Activated naive CD4-positive, alpha-beta T cell treated with anti-CD3 and anti-CD28 coated beads for 36 hours (primary cell): ENCODE measurements at regions not wholly inside any gene's neighbourhood (a gene's known extent, or its start where the extent isn't known, plus 50 kb on each side); places are given as distances from the start of the nearest gene placed in this dataset.

Experiments
- CTCF ChIA-PET: fragments of 350-600 bp; sonication (Branson Sonifier 250); formaldehyde crosslinking; loops from one replicate; lab custom pipeline; 2021; ENCODE audit warnings: antibody characterized with exemption; lab: Charles Lee
- DNase-seq: peaks from one replicate; pipeline ENCODE4 v3.0.0-alpha.2; 2020
- H3K27ac Mint-ChIP-seq: one replicate; pipeline ENCODE4 v1.8.0; 2021; ENCODE audit warnings: mild to moderate bottlenecking, mixed read lengths
- H3K27me3 Mint-ChIP-seq: one replicate; pipeline ENCODE4 v1.8.0; 2021; ENCODE audit warnings: low read depth, mixed read lengths
- H3K36me3 Mint-ChIP-seq: one replicate; pipeline ENCODE4 v1.8.0; 2021; ENCODE audit warnings: low read depth, mixed read lengths
- H3K4me1 Mint-ChIP-seq: one replicate; pipeline ENCODE4 v1.8.0; 2021; ENCODE audit warnings: low read depth, mixed read lengths
- H3K4me3 Mint-ChIP-seq: one replicate; pipeline ENCODE4 v1.8.0; 2021; ENCODE audit warnings: mild to moderate bottlenecking, moderate library complexity, mixed read lengths
- H3K9me3 Mint-ChIP-seq: one replicate; pipeline ENCODE4 v1.8.0; 2021; ENCODE audit warnings: mixed read lengths
- intact Hi-C: fragments of 100-400 bp; cut with micrococcal nuclease; formaldehyde crosslinking; loops from one replicate; pipeline ENCODE4 v1.15.1; 2023

DNA sequence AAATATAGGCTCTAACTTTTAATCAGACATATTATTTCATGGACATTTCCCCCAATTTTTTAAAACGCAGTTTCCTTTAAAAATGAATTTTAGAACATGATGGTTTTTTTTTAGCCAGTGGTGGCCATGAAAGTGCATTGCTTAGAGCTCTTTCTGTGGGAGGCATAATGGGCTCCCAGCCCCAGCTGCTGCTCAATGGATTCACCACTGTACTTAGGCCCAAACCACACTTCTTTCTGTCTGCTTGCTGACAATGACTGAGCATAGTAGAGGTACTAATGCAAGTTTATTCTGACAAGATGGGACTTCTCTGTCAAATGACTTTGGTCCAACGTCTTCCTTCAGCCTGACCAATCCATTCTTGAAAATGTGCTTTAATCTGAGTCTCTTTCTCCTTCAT, 400.2 kb upstream of the GRIA3 start:
- Mint-ChIP-seq H3K9me3 (peaks cover 2% of the 10 kb centered on the region), H3K4me1 (no peaks in the 10 kb centered on the region), H3K27me3 (no peaks in the 10 kb centered on the region), H3K27ac (no peak overlapping the region), H3K36me3 (no peaks in the 10 kb centered on the region), H3K4me3 (no peak overlapping the region)
- DNase-seq: no peak
- intact Hi-C loops: no loop called here
- CTCF ChIA-PET: no interaction called here

DNA sequence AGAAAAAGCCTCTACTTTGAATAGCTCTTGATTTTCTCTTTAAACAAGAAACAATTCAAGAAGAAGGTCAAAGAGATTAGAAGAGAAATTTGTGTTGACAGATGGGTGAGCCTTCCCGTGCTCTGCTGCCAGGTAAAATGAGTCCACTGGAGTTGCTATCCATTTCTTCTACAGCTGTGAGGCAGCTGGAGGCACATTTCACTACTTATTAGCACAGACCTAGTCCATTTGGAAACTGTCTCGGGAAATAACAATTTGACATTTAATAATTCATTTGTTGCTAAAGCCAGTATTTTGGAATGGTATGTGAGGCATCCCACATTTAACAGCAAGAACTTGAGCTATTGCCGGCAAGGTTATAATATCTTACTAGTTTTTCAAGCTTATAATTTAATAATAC, 396.8 kb upstream of the GRIA3 start:
- intact Hi-C loops: no loop called here
- Mint-ChIP-seq H3K27ac (no peak overlapping the region), H3K36me3 (no peaks in the 10 kb centered on the region), H3K9me3 (peaks cover 2% of the 10 kb centered on the region), H3K4me3 (no peak overlapping the region), H3K27me3 (no peaks in the 10 kb centered on the region), H3K4me1 (no peaks in the 10 kb centered on the region)
- DNase-seq: no peak
- CTCF ChIA-PET: no interaction called here

DNA sequence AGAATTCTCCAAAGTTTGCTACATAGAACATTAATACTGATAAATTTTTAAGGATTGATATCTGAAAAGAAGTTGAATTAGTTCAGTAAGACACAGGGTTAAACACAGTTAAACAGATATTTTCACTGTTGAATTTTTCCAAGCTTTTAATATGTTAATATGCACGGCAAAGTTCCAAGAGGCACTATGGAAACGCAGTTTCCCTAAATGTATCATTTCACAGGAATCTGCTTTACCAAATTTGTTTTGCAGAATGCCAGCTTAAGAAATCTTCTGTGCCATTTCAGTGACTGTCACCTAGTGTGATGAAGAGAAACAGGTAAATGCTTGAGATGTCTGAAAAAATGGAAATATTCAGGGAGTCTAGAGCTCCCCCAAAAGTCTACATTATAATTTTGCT, 395.9 kb upstream of the GRIA3 start:
- no peaks in the 10 kb centered on the region for H3K4me1 Mint-ChIP-seq
- CTCF ChIA-PET: no interaction called here
- H3K27me3 Mint-ChIP-seq: no peaks in the 10 kb centered on the region
- H3K4me3 Mint-ChIP-seq: no peak overlapping the region
- H3K9me3 Mint-ChIP-seq: peaks cover 2% of the 10 kb centered on the region
- no peak for DNase-seq
- no peaks in the 10 kb centered on the region for H3K36me3 Mint-ChIP-seq
- intact Hi-C loops: no loop called here
- no peak overlapping the region for H3K27ac Mint-ChIP-seq

DNA sequence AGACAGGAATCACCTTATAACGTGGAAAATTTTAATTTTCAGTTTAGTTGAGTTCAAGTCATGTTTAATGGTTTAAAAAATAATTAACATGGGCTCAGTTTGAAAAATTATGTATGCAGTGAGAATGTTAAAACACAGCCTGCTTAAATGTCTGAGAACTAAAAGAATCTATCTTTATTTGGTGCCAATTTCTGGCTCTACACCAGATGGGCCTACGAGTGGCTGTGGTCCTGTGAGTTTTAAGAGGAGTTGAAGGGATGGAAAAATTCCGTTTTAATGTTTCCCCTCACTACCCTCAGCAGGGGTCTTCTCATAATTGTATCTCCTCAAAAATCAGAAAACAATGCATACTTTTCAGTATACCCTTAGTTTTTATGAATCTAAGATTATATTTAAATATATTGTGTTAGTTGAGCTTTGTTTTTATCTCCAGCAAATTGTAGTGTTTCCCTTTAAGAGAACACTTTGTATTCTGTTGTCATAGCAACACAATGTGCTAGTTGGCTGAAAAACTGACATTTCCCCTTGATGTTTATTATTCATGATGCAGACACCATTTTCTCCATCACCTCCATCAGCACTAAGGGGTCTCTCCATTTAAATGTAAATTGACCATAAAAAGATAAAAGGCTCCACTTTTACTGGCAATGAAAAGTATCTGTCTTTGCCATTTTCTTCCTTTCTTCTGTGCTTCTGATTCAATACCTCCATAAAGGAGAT, 393.5 kb upstream of the GRIA3 start:
- CTCF ChIA-PET: no interaction called here
- intact Hi-C loops: no loop called here
- Mint-ChIP-seq H3K4me1 (no peaks in the 10 kb centered on the region), H3K4me3 (no peak overlapping the region), H3K36me3 (no peaks in the 10 kb centered on the region), H3K9me3 (peaks cover 2% of the 10 kb centered on the region), H3K27me3 (no peaks in the 10 kb centered on the region), H3K27ac (no peak overlapping the region)
- DNase-seq: no peak

DNA sequence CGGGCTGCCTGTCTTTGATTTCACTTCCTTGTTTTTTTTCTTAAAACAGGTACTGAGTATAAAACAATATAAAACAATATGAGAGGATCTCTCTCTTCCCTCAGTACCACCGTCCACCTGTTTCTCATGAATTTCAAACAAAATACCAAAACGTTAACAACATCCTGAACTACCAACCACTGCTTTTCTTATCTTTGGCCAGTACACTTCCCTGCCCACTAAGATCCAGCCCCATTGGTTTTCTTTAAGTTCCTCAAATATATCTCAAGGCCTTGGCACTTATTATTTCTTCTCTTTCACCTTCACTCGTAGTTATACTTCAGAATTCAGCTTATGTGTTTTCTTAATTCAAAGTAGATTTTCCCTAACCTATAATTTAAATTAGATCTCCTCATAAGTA, 370.2 kb upstream of the GRIA3 start:
- no peaks in the 10 kb centered on the region for H3K36me3 Mint-ChIP-seq
- no peak overlapping the region for H3K27ac Mint-ChIP-seq
- no peak overlapping the region for H3K4me3 Mint-ChIP-seq
- H3K9me3 Mint-ChIP-seq: no peaks in the 10 kb centered on the region
- intact Hi-C loops: no loop called here
- no peak for DNase-seq
- no peaks in the 10 kb centered on the region for H3K27me3 Mint-ChIP-seq
- CTCF ChIA-PET: no interaction called here
- no peaks in the 10 kb centered on the region for H3K4me1 Mint-ChIP-seq

DNA sequence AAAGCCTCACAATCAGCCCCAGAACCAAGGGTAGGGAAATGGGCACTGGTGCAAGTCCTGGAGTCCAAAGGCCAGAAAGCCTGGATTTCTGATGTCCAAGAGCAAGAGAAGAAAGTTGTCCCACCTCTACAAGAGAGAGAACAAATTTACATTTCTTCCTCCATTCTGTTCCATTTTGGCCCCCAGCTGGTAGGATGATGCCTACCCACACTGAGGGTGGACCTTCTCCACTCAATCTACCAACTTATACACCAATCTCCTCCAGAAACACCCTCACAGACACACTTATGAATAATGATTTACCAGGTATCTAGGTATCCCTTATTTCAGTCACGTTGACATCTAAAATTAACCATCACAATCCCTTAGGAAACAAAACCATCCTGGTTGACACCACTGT, 367.8 kb upstream of the GRIA3 start:
- Mint-ChIP-seq H3K27ac (no peak overlapping the region), H3K36me3 (no peaks in the 10 kb centered on the region), H3K27me3 (no peaks in the 10 kb centered on the region), H3K4me3 (no peak overlapping the region), H3K9me3 (peaks cover 2% of the 10 kb centered on the region), H3K4me1 (no peaks in the 10 kb centered on the region)
- intact Hi-C loops: no loop called here
- no peak for DNase-seq
- CTCF ChIA-PET: no interaction called here

DNA sequence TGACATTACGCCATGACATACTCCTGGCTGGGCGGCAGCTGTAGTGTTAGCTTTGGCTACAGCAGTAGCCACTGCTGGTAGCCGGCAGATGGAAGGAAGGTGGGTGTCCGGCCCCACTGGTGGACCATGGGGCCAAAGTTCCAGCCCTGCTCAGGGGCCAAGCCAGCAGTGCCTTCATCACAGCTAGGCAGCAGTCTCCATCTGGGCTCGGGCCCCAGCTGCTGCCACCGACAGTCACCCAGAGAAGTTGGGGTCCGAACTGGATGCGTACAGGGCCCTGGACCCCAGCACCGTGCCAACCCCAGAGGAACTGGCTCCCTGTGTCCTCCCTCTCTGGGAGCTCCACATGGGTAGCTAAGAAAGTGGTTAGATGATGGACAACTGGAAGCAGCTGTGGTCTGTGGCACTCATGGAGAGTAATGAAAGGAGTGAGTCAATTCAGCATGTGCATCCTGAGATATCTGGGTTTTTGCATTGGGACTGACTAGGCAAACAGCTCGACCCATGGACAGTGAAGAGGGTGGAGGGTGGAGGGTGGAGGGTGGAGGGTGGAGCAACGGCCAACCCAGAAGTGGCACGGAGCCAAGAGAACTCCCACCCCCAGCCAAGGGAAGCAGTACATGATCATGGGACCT, 366.6 kb upstream of the GRIA3 start:
- H3K27ac Mint-ChIP-seq: no peak overlapping the region
- CTCF ChIA-PET: no interaction called here
- peaks cover 2% of the 10 kb centered on the region for H3K9me3 Mint-ChIP-seq
- no peaks in the 10 kb centered on the region for H3K27me3 Mint-ChIP-seq
- intact Hi-C loops: no loop called here
- no peak for DNase-seq
- no peaks in the 10 kb centered on the region for H3K36me3 Mint-ChIP-seq
- H3K4me3 Mint-ChIP-seq: no peak overlapping the region
- no peaks in the 10 kb centered on the region for H3K4me1 Mint-ChIP-seq

DNA sequence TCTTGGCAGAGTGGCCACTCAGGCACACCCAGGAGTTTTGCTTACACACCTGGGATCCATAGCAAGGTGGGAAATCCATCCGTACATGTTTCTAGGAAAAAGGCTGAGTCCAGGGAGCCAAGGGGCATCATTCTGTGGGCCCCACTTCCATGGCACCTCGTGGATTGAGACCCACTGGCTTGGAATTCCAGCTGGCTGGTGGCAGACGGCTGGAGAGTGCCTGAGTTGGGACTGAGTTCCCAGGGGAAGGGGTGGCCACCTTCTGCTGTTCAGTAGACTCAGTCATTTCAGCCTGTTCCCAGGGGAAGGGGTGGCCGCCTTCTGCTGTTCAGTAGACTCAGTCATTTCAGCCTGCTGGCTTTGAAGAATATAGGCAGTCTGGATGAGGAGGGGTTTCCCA, 366.0 kb upstream of the GRIA3 start:
- no peaks in the 10 kb centered on the region for H3K36me3 Mint-ChIP-seq
- intact Hi-C loops: no loop called here
- no peak overlapping the region for H3K4me3 Mint-ChIP-seq
- no peaks in the 10 kb centered on the region for H3K27me3 Mint-ChIP-seq
- peaks cover 2% of the 10 kb centered on the region for H3K9me3 Mint-ChIP-seq
- no peak overlapping the region for H3K27ac Mint-ChIP-seq
- DNase-seq: no peak
- no peaks in the 10 kb centered on the region for H3K4me1 Mint-ChIP-seq
- CTCF ChIA-PET: no interaction called here

DNA sequence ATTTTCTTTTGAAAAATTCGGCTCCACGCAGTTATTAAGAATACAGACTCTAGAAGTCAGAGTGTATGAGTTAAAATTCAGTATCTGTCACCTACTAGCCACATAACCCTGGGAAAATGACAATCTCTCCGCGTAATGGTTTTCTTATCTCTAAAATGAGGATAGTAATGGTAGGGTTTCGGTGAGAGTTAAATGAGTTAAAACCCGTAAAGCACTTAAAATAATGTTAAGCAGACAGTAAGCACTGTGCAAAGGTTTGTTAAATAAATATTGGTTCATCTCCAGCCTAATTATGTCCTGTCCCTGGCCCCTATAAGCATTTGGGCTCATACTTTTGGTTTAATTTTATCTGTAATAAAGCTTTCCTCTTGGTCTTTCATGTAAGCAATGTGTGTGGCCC, 350.8 kb upstream of the GRIA3 start:
- Mint-ChIP-seq H3K27ac (no peak overlapping the region), H3K27me3 (no peaks in the 10 kb centered on the region), H3K4me3 (no peak overlapping the region), H3K9me3 (no peaks in the 10 kb centered on the region), H3K4me1 (no peaks in the 10 kb centered on the region), H3K36me3 (no peaks in the 10 kb centered on the region)
- intact Hi-C loops: no loop called here
- CTCF ChIA-PET: no interaction called here
- DNase-seq: no peak

DNA sequence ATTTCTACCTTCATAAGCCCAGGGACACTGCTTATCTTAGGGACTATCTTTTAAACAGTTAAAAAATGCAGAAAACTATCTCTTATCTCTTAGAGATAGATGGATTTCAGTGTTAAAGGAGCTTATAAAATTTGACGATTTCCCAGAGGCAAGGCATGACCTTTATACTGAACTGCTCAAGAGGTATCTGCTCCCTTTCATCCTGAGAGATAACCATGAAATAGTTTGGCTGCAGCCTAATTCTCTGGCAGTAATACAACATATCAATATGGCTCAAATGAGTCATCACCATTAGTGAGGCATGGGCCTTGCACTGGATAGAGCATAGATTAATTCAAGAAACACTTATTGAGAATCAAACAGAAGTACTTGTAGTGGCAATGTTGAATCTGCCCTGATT, 348.2 kb upstream of the GRIA3 start:
- DNase-seq: no peak
- H3K4me3 Mint-ChIP-seq: no peak overlapping the region
- CTCF ChIA-PET: no interaction called here
- H3K27me3 Mint-ChIP-seq: no peaks in the 10 kb centered on the region
- H3K36me3 Mint-ChIP-seq: no peaks in the 10 kb centered on the region
- H3K9me3 Mint-ChIP-seq: no peaks in the 10 kb centered on the region
- no peak overlapping the region for H3K27ac Mint-ChIP-seq
- intact Hi-C loops: no loop called here
- H3K4me1 Mint-ChIP-seq: no peaks in the 10 kb centered on the region

DNA sequence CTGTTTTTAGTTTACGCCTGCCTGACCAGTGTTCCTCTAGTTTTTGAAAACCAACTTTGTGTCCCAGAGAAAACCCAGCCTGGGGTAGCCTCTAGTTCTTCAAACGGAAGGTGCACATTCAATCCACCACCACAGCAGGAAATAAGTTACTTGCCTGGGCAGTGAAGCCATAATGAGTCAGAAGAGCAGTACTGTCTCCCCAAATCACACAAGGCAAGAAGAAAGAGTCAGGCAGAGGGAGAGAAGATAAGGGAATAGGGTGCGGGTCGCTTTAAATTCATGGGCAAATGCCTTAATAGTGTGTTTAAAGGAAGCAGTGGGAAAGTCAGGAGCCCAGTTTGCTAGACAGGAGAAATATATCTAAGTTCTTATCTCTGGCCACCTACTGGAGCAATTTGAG, 333.8 kb upstream of the GRIA3 start:
- DNase-seq: no peak
- no peak overlapping the region for H3K27ac Mint-ChIP-seq
- CTCF ChIA-PET: no interaction called here
- peaks cover 2% of the 10 kb centered on the region for H3K9me3 Mint-ChIP-seq
- no peaks in the 10 kb centered on the region for H3K4me1 Mint-ChIP-seq
- no peaks in the 10 kb centered on the region for H3K27me3 Mint-ChIP-seq
- H3K4me3 Mint-ChIP-seq: no peak overlapping the region
- intact Hi-C loops: no loop called here
- no peaks in the 10 kb centered on the region for H3K36me3 Mint-ChIP-seq

DNA sequence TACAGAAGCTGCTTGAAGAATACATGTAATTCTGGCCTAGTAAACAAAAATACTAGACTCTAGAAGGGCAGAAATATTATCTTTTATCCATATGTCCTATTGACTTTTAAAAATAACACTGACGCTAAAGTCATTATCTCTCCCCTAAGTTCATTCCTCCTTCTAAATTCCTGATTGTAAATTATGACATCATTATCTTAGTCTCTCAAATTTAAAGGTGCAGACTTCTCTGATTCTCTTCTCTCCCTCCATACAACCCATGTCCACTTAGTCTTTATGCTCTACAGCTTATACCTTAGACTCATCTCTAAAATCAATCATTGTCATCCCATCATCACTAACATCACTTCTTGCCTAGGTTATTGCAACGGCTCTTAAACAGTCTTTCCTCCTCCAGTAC, 327.9 kb upstream of the GRIA3 start:
- Mint-ChIP-seq H3K27me3 (no peaks in the 10 kb centered on the region), H3K9me3 (peaks cover 2% of the 10 kb centered on the region), H3K4me3 (no peak overlapping the region), H3K27ac (no peak overlapping the region), H3K4me1 (no peaks in the 10 kb centered on the region), H3K36me3 (no peaks in the 10 kb centered on the region)
- intact Hi-C loops: no loop called here
- no peak for DNase-seq
- CTCF ChIA-PET: no interaction called here

DNA sequence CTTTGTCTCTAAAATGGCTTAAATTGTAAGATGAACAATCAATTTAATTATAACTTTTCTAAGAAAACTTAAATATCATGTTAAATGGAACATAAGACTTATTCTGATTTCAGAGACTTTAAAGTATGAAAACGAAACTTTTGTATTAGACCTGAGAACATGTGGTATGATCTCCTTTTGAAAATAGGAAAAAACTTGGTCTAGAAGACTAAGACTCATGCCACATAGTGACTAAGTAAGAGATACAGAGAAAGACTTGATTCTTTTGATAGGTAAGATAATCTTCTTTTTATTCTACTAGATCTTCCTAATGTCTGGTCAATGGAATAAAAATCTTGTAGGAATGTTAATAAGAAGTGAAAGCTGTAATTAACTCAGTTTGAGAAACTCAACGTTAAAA, 326.3 kb upstream of the GRIA3 start:
- no peak overlapping the region for H3K27ac Mint-ChIP-seq
- H3K36me3 Mint-ChIP-seq: no peaks in the 10 kb centered on the region
- H3K27me3 Mint-ChIP-seq: no peaks in the 10 kb centered on the region
- H3K4me3 Mint-ChIP-seq: no peak overlapping the region
- no peak for DNase-seq
- H3K4me1 Mint-ChIP-seq: no peaks in the 10 kb centered on the region
- intact Hi-C loops: no loop called here
- CTCF ChIA-PET: no interaction called here
- H3K9me3 Mint-ChIP-seq: peaks cover 2% of the 10 kb centered on the region
